GM21737 (cell line): ENCODE measurements at regions not wholly inside any gene's neighbourhood (a gene's known extent, or its start where the extent isn't known, plus 50 kb on each side); places are given as distances from the start of the nearest gene placed in this dataset.
"Not testable (repeated sequence)": the region's sequence is repeated elsewhere in the genome, so short reads cannot be mapped to it uniquely, and the experiment has no call there.

ENCODE experiments used
- ATAC-seq: cut with Tn5 transposase; IDR thresholded peaks from one replicate; pipeline ENCODE4 v1.9.1; 2021; ENCODE audit warnings: mild to moderate bottlenecking, moderate library complexity; ENCODE audit not compliant: unreplicated experiment

DNA sequence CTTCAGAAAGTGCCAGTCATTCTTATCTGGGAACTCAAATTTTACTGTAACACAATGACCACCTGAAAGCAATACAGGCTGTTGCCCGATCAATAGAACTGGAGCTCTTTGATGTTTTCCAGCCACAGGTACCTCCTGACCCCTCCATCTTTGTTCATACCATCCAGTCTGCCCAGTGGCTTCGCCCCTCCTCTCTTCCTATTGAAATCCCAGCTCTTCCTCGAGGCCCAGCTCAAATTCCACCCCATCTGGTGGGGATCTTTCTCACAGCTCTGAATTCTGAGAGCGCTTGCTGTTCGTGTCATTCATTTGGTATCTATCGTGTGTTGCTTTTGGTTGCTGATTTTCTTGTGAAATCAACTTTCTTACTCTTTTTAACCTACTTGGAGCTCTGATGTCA lies 87.9 kb upstream of the CNKSR3 start:
- ATAC-seq: no peak

DNA sequence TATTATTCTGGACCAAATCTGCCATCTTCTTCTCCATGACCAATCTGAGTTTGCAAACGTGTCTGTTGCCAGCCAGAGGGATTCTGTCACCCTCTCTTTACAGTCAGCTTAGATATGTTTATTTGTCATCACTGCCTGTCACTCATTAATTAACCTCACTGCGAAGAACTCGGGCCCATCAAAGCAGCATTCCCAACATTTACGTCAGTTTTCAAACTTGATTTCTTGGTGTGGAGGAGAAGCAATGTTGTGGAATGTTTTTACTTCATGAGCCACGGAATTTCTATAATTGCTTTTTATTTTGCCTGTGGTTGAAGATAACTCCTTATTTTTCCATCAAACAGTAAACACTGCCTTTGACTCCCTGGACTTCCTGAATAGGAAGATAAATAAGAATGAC lies 91.8 kb upstream of the CNKSR3 start:
- no peak for ATAC-seq

DNA sequence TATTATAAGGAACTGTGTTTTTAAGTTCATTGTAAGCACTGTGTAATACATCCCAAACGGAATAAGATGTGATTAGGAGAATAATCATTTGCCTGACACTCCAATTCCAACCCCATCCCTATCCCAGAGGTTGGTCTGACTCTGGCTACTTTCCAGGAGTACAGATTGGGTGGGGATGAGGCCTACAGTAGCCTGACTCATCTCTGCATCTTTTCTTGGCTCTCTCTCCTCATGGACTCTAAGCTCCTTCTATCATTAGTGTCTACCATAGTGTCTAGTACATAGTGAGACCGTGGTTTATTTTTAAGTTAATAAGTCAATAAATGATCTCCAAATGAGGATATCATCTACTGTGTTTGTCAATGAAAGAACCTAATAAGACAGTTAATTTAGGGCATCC lies 92.2 kb upstream of the CNKSR3 start:
- no peak for ATAC-seq

DNA sequence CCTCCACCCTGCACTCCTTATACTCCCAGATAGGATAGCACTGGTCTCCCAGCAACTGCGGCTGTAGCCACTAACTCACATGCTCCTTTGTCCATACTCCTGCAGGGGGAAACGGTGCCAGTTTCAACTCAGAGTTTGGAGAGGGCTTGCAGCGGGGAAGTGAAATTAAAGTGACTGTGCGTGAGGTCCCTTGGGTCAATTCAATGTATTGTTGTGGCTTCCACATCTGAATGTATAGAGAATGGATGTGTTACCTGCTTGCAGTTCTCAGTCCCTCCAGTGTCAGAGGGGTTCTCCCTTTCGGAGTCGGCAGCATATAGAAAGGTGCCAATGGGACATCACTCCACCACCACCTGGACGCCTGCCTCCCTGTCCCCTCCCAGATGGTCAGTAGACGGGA lies 93.6 kb upstream of the CNKSR3 start:
- ATAC-seq: no peak

DNA sequence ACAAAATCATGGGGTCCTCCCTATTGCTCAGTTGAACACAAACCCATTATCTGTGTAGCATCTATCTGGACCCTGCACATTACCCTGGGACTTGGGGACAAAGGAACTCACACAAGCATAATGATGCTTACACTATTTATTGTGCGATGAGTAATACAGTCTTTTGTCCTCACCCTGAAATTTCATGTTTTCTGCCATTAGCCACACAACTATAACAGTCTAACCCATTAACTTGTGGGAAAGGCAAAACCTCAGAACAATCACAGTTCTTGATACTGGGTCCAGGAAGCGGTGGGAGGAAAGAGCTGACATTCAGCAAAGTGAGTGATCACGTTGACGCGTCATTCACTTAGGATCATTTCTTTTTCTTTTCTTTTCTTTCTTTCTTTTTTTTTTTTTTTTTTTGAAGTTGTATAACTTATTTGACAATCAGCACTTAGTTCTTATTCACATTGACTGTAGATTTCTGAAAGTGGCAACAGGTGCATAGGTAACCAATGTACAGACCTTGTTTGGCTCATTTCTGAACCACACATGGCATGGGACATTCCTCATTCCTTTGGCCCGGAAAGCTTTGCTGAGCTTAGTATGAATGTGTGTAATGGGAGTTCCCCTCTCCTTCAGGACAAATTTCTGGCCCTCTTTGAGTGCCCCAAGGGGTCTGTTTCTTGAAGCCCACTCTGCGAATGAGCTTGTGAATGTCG lies 94.8 kb upstream of the CNKSR3 start:
- ATAC-seq: peak; percentile 43

DNA sequence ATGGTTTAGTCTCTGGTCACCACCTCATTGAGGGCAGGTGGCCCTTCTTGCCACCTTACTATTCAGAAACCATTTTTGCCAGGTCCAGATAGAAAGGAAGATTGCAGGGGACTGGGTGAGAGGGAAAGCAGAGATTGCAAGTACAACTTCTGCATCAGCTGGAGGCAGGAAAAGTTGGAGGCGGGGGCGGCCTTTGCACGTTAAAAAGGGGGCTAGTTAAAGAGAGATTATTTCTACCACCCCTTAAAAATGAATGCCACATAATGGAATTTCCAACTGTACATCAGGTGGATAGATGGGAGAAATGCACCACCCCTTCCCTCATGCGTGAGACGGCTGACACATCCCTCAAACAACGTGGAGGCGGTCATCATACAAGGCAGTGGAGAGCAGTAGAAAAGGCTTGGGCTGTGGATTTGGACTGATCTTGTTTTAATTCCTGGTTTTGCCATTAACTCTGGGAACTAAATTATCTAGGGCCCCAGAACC lies 95.4 kb upstream of the CNKSR3 start:
- no peak for ATAC-seq

DNA sequence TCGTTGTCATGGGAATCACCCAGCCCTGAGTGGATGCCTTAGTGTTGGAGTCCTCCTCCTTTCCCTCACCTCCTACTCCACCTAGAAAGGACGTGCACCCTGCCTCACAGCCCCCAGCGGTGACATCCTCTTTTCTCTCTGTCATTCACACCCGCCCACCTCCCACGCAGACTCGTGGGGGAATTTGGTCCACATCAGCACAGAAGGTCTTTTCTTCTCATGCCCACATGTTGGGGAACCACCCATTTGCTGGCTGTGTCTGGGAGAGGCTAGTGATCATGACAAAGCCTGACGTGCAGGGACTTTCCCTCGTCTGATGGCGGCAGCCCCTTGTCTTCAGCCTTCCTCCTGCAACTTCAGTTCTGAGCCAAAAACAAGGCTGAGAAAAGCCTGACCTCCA lies 96.0 kb upstream of the CNKSR3 start:
- peak; percentile 65 for ATAC-seq

DNA sequence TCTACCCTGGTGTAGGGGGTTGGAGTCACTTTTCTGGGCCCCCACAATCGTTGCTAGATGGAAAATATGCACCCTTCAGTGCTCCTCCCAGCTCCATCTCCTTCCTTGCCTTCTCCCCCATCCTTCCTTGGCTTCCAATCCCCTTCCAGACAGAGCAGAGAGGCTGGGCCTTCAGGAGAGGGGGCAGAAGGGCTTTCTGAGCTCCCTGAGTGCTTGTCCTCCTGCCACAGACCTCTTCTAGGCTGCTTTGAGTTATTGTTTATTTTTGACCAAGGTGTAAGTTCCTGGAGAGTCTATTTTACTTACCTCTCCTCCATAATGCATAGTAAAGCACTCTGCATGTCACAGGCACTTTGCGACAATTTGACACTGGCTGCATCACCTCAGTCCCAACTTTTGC lies 96.4 kb upstream of the CNKSR3 start:
- no peak for ATAC-seq

DNA sequence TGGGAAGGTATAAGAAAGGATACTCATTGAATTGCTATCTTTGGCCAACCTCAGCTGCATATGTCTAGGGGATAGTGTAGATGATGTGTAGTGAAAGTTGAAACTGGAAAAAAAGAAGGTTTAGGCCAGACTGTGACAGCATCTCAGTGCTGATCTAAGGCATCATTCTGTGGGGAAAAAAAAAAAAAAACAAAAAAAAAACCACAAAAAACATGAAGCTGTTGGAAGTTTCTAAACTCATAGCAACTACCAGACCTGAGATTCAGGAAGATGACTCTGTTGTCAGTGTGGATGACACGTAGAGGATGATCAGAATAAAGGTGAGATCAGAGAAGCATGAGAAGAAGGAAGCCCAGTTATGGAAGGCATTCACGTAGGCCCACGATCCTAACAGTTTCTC lies 100.8 kb upstream of the CNKSR3 start:
- no peak for ATAC-seq

DNA sequence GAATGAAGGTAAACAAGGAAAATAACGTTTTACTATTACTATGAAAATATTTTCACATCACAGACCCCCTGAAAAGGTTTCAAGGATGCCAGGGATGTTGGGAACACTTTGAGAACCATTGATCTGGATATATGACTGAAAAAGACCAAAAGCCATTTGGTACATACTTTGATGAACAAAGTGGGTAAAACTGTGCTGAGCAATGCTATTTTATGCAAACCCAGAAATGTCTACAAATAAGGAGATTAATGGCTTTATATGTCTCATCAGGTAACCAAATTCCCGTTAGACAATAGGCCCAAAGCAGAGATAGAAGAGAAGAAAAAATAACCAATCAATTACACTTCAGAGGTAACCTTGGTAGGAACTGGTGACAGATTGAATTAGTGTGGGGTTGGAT lies 101.4 kb upstream of the CNKSR3 start:
- no peak for ATAC-seq

DNA sequence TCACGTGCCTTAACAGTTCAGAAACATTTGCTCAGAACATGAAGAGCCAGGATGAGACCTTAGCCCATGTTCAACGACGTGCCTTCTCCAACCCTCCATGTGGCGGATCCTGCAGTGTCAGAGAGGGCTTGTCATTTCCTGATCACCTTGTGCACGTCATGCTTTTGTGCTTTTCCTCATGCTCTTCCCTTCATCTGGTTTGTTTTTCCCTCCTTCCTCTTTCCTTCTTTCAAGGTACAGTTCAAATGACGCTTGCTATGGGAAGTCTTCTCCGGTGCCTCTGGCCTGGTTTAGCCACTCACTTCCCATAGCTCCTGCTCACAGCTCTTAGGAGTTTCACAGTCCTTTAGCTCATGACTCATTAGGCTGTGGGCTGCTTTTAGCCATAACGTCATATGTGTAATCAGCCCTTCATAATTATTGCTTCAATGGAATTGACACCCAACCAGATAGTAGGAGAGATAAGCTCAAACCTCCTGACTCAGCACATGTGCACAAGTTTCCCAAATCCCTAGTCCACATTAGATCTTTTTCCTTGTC lies 102.7 kb upstream of the CNKSR3 start:
- no peak for ATAC-seq

DNA sequence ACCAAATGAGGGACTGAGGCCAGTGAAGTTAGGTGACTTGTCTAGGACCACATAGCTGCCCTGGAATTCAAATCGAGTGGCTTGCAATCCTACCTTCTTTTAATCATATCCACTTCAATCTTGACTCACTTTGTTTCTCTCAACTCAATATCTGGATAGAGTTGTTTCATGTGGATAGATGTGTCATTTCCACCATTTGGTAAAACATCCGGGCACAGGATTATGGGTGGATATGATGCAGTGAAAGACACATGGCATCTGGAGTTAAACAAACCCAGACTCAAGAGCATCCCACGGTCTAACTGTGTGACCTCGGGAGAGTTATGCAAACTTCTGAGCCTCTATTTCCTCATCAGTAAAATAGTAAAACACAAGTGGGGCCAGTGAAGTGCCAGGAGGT lies 103.6 kb upstream of the CNKSR3 start:
- ATAC-seq: no peak

DNA sequence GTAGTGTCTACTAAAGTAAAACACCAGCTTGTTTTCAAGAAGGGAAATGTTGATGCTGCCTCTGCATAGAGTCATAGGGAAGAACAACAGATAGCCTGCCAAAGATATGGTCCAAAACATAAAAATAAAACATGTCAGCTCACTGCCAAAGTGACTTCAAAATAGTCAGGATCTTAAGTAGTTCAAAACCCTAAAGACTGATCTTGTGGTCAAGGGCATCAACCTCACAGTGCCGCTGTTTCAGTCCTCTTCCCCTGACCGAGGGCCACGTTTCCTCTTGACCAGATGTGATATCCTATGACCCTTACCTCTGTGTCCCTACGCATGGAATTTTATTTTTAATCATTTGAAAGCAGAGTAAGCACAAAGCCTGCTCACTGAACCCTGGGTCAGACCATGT lies 104.2 kb upstream of the CNKSR3 start:
- ATAC-seq: no peak

DNA sequence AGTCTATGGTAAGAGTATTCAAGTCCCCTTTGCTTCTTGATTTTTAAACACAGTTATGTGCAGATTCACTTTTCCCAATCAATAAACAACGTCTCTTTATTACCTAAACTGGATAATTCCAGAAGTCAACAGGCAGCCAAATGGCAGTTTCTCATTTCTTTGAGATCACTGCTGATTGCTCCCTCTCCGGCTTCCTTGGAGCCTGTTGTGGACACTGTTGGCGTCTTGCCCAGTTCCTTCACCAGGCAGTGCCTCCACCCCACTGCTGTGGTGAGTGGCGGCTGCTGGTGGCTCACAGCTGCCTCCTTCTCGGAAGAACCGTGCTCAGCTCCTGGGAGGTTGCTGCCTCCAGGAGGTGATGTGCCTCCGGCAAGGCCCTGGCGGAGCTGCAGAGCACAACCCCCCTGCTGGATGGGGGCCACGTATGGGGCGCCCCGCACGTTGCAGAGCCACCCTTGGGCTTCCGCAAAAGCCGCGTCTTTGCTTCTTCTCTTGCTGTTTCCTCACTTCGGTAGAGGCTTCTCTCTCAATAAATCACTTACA lies 105.1 kb upstream of the CNKSR3 start:
- no peak for ATAC-seq

DNA sequence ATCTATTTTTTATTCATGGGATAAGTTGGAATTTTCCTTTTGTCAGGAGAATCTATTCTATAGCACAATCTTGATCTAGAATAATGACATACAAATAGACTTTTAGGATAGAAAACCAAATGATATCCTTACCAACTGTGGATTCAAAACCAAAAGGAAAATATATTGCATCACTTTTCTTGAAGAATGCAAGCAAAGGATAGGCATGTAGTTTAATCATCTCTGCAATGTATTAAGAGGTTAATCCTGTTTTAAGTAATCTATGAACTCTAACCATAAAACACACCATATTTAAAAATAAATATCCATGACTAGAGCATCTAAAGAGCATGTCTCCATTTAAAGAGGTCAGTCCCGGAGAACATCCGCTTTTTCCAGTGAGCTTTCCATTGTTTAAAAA lies 106.7 kb upstream of the CNKSR3 start:
- no peak for ATAC-seq

DNA sequence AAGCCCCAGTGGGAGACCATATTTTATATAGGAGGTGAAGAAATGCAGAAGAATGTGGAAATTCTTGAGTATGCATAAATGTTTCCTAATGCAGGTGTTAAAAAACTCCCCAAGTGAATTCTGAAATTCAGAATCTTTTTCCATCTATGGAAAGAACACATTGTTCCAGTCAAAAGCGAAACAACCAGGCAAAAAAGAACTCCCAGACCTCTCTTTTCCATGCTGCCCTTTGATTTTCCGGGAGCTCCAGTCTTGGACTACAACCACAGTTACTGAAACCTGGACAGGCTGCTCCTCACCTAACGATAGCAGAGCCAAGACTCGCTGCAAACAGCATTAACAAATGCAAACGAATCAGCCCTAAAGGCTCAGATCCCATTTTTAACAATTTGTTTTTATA lies 108.7 kb upstream of the CNKSR3 start:
- no peak for ATAC-seq

DNA sequence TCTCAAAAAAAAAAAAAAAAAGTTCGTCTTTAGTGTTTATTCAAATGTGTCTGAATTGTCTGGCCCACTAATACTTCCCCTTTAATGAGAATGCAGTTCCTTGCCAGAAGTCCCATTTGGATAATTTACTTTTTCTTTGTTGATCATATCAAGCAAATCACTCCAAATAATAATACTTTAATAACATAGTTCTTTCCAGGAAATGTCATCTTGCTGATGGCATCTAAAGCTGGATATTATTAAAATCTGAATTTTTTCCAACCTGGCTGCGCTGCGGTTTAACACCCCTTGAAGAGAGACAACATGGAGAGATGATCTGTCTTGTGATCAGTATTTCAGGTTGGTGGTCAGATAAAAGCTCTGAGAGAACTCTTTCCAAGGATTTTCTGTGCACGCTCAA lies 111.2 kb upstream of the CNKSR3 start:
- ATAC-seq: no peak

DNA sequence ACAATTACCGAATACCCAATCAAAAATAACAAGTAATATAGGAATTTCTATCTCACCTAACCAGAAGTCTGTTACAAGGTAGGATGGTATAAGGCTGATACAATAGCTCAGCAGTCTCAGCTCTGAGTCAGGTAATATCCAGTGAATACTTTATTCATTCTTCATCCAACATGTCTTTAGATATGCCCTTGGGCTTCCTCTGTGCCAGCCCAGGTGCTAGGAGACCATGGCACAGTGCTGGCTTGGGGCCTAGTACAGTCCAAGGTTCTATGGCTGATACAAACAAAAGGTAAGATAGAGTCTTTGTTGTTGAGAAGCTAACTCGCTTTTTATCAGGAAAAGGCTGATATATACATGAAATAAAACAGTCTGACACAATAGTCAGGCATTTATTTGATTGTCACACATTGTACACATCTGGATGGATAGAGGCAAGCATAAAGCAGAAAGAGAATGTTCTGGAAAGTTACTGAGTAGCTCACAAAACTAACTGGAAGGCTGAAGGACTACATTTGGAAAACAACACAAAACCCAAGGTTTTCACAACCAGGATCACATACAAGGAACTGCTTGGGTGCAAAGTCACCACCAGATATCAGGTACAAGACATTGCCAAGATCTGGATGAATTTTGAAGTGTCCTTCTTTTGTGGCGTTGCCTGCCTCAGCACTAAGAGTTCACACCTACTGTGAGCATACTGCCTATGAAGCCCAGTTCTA lies 110.4 kb upstream of the SCAF8 start:
- no peak for ATAC-seq

DNA sequence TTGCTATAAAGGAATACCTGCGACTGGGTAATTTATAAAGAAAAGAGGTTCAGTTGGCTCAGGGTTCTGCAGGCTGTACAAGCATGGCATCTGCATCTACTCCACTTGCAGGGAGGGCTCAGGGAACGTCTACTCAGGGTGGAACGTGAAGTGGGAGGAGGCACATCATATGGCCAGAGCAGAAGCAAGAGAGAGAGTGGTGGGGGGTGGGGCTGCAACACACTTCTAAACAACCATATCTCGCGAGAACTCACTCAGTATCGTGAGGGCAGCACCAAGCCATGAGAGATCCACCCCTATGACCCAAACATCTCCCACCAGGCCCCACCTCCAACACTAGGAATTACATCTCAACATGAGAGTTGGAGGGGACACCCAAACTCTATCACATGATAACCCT lies 109.8 kb upstream of the SCAF8 start:
- no peak for ATAC-seq

DNA sequence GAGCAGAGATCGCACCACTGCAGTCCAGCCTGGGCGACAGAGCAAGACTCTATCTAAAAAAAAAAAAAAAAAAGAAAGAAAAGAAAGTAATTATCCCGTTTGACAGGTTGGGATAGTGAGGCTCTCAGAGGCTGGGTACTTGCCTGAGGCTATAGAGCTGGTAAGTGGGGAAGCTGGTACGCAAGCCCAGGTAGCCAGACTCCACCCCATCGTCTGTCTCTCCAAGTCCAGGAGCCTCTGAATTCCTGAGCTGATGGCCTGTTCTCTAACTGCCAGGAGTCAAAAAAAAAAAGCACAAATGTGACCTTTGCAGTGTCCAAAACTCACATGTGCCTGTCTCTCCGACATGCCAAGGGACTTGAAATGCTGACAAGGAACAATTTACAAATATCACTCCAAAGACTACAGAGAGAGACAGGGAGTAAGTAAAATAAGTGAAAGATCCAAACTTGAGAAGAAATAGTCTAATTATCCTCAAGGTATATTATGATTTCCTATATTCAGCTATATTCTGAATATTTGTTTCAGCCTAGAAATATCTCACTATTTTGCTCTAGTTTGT lies 109.1 kb upstream of the SCAF8 start:
- no peak for ATAC-seq

DNA sequence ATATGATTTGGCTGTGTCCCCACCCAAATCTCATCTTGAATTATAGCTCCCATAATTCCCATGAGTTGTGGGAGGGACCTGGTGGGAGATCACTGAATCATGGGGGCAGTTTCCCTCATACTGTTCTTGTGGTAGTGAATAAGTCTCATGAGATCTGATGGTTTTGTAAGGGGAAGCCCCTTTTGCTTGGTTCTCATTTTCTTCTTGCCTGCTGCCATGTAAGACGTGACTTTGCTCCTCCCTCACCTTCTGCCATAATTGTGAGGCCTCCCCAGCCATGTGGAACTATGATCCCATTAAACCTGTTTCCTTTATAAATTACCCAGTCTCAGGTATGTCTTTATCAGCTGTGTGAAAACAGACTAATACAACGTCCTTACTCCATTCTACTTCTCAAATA lies 108.5 kb upstream of the SCAF8 start:
- not testable (repeated sequence) for ATAC-seq

DNA sequence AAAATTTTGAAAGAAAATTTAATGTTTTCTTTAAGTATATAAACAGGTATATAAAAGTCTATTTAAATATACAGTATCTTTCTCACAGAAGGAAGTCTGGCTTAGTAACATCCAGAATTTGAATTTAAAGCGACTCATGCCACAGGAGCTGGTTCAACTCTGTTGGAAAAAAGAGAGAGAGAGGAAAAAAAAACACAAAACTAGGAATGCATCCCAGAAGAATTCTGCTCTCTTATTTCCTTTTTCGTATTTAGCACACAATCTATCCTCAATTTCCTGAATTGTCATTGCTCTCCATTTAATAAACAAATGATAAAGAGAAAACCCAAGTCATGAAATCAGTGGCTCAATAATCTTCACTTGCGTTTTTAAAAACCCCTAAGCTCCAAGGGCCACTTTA lies 107.5 kb upstream of the SCAF8 start:
- ATAC-seq: no peak
